ENCODE measurements at regions not wholly inside any gene's neighbourhood (a gene's known extent, or its start where the extent isn't known, plus 50 kb on each side); places are given as distances from the start of the nearest gene placed in this dataset.

- peak overlapping the region; percentile 54; the same call in 1 of the 2 replicates for H3K27ac ChIP-seq (ENCODE audit: low read length)
- H3K36me3 ChIP-seq (ENCODE audit: control insufficient read depth, insufficient read depth, low read length) = no peaks in the 10 kb centered on the region
- ChIA-PET POLR2A (no interaction called here), CTCF (no interaction called here)
- no peak for DNase-seq (ENCODE audit: low read depth, low spot score)
- H3K9me3 ChIP-seq (ENCODE audit: control insufficient read depth, insufficient read depth, low read depth, low read length) = 0 out of 2 replicates have a peak, but pooled peaks cover 4% of the 10 kb centered on the region
- no peaks in the 10 kb centered on the region for H3K27me3 ChIP-seq (ENCODE audit: control insufficient read depth, insufficient read depth, low read length)
- no TSS peak for BruUV-seq (replicated peaks)
- intact Hi-C loops (cut with micrococcal nuclease; ENCODE audit: unreplicated experiment) (no loop called here), in situ Hi-C loops (cut with HindIII; ENCODE audit: low pct_unique_long_range_greater_than_20kb, low sequenced_read_pairs) (no loop called here)
- TF ChIP-seq POLR2AphosphoS5 (IDR thresholded peaks at IDR 0.05; ENCODE audit: low read depth, low read length) (no peak), TCF7L2 (IDR thresholded peaks at IDR 0.05; ENCODE audit: low read depth, low read length) (no peak), SIN3A (IDR thresholded peaks at IDR 0.05; ENCODE audit: borderline replicate concordance, insufficient read depth, low read depth, low read length) (no peak), CTCF (IDR thresholded peaks at IDR 0.05) (no peak), REST (IDR thresholded peaks at IDR 0.05; ENCODE audit: insufficient read depth in 1 of 2, low read depth in 2 of 2, low read length in 1 of 2) (no peak)
- ATAC-seq = no peak
- H3K4me1 ChIP-seq (ENCODE audit: control insufficient read depth, insufficient read depth, low read length) = peaks cover 45% of the 10 kb centered on the region
- H3K4me3 ChIP-seq (ENCODE audit: low read depth in 2 of 2, low read length in 2 of 2) = no peak overlapping the region
These were observed 83.5 kb upstream of the NCOR2 start for GRCh38 chr12:124650912-124651311.

GRCh38 chr12:124648710-124649384 lies 81.4 kb upstream of the NCOR2 start:
- in situ Hi-C loops (cut with HindIII; ENCODE audit: low pct_unique_long_range_greater_than_20kb, low sequenced_read_pairs) (no loop called here), intact Hi-C loops (cut with micrococcal nuclease; ENCODE audit: unreplicated experiment) (no loop called here)
- ChIA-PET CTCF (no interaction called here), POLR2A (no interaction called here)
- H3K36me3 ChIP-seq (ENCODE audit: control insufficient read depth, insufficient read depth, low read length) = no peaks in the 10 kb centered on the region
- H3K4me1 ChIP-seq (ENCODE audit: control insufficient read depth, insufficient read depth, low read length) = peaks cover 32% of the 10 kb centered on the region
- no peak overlapping the region for H3K4me3 ChIP-seq (ENCODE audit: low read depth in 2 of 2, low read length in 2 of 2)
- DNase-seq (ENCODE audit: low read depth, low spot score) (no peak), ATAC-seq (no peak)
- no peaks in the 10 kb centered on the region for H3K27me3 ChIP-seq (ENCODE audit: control insufficient read depth, insufficient read depth, low read length)
- 0 out of 2 replicates have a peak, but pooled peaks cover 4% of the 10 kb centered on the region for H3K9me3 ChIP-seq (ENCODE audit: control insufficient read depth, insufficient read depth, low read depth, low read length)
- H3K27ac ChIP-seq (ENCODE audit: low read length) = no peak overlapping the region
- no TSS peak for BruUV-seq (replicated peaks)
- TF ChIP-seq CTCF (IDR thresholded peaks at IDR 0.05) (no peak), TCF7L2 (IDR thresholded peaks at IDR 0.05; ENCODE audit: low read depth, low read length) (no peak), SIN3A (IDR thresholded peaks at IDR 0.05; ENCODE audit: borderline replicate concordance, insufficient read depth, low read depth, low read length) (no peak), REST (IDR thresholded peaks at IDR 0.05; ENCODE audit: insufficient read depth in 1 of 2, low read depth in 2 of 2, low read length in 1 of 2) (no peak), POLR2AphosphoS5 (IDR thresholded peaks at IDR 0.05; ENCODE audit: low read depth, low read length) (no peak)

All from Panc1 (cell line).